IMR-90 (cell line): ENCODE measurements at regions not wholly inside any gene's neighbourhood (a gene's known extent, or its start where the extent isn't known, plus 50 kb on each side); places are given as distances from the start of the nearest gene placed in this dataset.

Source experiments
- CHD1 ChIP-seq: IDR thresholded peaks from 2 replicates; pipeline ENCODE4 v1.6.1; 2012; ENCODE audit warnings: low read depth, low read length, improper control_type of control experiment
- CTCF ChIP-seq: conservative IDR thresholded peaks from 2 replicates; pipeline ENCODE4 v1.5.1; 2012; ENCODE audit warnings: mild to moderate bottlenecking, low read depth, low read length, improper control_type of control experiment
- ELK1 ChIP-seq: fragments of 150-350 bp; IDR thresholded peaks from 2 replicates; pipeline ENCODE4 v1.6.1; 2016; ENCODE audit warnings: low read depth, mild to moderate bottlenecking, low read length, moderate library complexity, borderline replicate concordance
- FOS ChIP-seq: fragments of 150-350 bp; IDR thresholded peaks from 2 replicates; pipeline ENCODE4 v1.6.1; 2016; ENCODE audit warnings: low read depth, low read length
- MXI1 ChIP-seq: IDR thresholded peaks from 2 replicates; pipeline ENCODE4 v1.6.1; 2012; ENCODE audit warnings: low read depth, mild to moderate bottlenecking, low read length, moderate library complexity, borderline replicate concordance
- POLR2A ChIP-seq: IDR thresholded peaks from 2 replicates; pipeline ENCODE4 v1.6.1; 2012; ENCODE audit warnings: mild to moderate bottlenecking, low read depth, low read length
- RAD21 ChIP-seq: IDR thresholded peaks from 2 replicates; pipeline ENCODE4 v1.6.1; 2012; ENCODE audit warnings: low read length, improper control_type of control experiment
- RCOR1 ChIP-seq: IDR thresholded peaks from 2 replicates; pipeline ENCODE4 v1.6.1; 2012; ENCODE audit warnings: mild to moderate bottlenecking, low read length, improper control_type of control experiment; ENCODE audit not compliant: insufficient replicate concordance
- RFX5 ChIP-seq: IDR thresholded peaks from 2 replicates; pipeline ENCODE4 v1.8.0; 2012; ENCODE audit warnings: low read depth, mild to moderate bottlenecking, low read length, moderate library complexity
- USF2 ChIP-seq: fragments of 150-350 bp; IDR thresholded peaks from 2 replicates; pipeline ENCODE4 v1.6.1; 2017; ENCODE audit warnings: mild to moderate bottlenecking, antibody characterized with exemption, low read length, low read depth

GRCh38 chr2:104474716-104475115 is 379.2 kb upstream of the POU3F3 start:
- TF ChIP-seq CTCF = no peak
- TF ChIP-seq RFX5 = no peak
- TF ChIP-seq POLR2A = no peak
- TF ChIP-seq FOS = no peak
- no peak for TF ChIP-seq RAD21
- no peak for TF ChIP-seq USF2
- TF ChIP-seq CHD1 = no peak
- no peak for TF ChIP-seq RCOR1
- TF ChIP-seq MXI1 = no peak
- no peak for TF ChIP-seq ELK1
